ENCODE measurements at regions not wholly inside any gene's neighbourhood (a gene's known extent, or its start where the extent isn't known, plus 50 kb on each side); places are given as distances from the start of the nearest gene placed in this dataset.

DNA sequence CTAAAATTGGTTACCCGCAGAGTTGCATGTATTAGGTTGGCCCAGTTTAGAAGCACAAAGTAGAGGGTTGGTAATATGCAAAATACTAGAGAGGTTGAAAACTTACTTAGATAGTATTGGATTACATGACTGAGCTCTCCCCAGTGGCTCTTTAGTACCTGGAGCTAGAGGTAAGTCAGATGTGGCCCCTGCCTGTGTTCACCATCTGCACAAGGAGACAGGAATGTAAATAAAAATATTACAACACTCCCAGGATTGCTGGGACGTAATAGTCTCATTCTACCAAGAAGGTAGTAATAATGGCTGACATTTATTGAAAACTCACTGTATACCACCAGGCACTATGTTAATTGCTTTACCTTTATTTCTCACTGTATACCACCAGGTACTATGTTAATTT is 129.6 kb downstream of the SLC17A6 start:
- TF ChIP-seq, protein P1, sequence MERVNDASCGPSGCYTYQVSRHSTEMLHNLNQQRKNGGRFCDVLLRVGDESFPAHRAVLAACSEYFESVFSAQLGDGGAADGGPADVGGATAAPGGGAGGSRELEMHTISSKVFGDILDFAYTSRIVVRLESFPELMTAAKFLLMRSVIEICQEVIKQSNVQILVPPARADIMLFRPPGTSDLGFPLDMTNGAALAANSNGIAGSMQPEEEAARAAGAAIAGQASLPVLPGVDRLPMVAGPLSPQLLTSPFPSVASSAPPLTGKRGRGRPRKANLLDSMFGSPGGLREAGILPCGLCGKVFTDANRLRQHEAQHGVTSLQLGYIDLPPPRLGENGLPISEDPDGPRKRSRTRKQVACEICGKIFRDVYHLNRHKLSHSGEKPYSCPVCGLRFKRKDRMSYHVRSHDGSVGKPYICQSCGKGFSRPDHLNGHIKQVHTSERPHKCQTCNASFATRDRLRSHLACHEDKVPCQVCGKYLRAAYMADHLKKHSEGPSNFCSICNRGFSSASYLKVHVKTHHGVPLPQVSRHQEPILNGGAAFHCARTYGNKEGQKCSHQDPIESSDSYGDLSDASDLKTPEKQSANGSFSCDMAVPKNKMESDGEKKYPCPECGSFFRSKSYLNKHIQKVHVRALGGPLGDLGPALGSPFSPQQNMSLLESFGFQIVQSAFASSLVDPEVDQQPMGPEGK (CRISPR knock-in tag; IDR thresholded peaks at IDR 0.05; ENCODE audit: borderline replicate concordance): no peak
- TF ChIP-seq TOX (CRISPR knock-in tag; IDR thresholded peaks at IDR 0.05; ENCODE audit: borderline replicate concordance) (no peak), CREB5 (CRISPR knock-in tag; IDR thresholded peaks at IDR 0.05; ENCODE audit: low read depth) (no peak), BACH2 (CRISPR knock-in tag; IDR thresholded peaks at IDR 0.05; ENCODE audit: borderline replicate concordance) (no peak), TCF4 (CRISPR knock-in tag; IDR thresholded peaks at IDR 0.05; ENCODE audit: borderline replicate concordance) (no peak), ZNF565 (CRISPR knock-in tag; conservative IDR thresholded peaks at IDR 0.05; ENCODE audit: low read depth) (no peak), CSRNP3 (CRISPR knock-in tag; IDR thresholded peaks at IDR 0.05) (no peak), OSR1 (CRISPR knock-in tag; IDR thresholded peaks at IDR 0.05) (no peak), POU6F1 (CRISPR knock-in tag; IDR thresholded peaks at IDR 0.05; ENCODE audit: borderline replicate concordance, low read depth) (no peak), ARNTL (CRISPR knock-in tag; IDR thresholded peaks at IDR 0.05; ENCODE audit: borderline replicate concordance, low read depth) (no peak), ZFP30 (CRISPR knock-in tag; IDR thresholded peaks at IDR 0.05) (no peak), ZFP3 (CRISPR knock-in tag; IDR thresholded peaks at IDR 0.05) (no peak)

Data from SK-N-SH treated with all-trans-retinoic acid at 6 μM for 48 hours (cell line).